Suprapubic skin (tissue), 4 donors: ENCODE measurements at regions not wholly inside any gene's neighbourhood (a gene's known extent, or its start where the extent isn't known, plus 50 kb on each side); places are given as distances from the start of the nearest gene placed in this dataset.

ENCODE experiments used
- DNase-seq, 2 donors: peaks; one replicate each; pipeline ENCODE4 v3.0.0-alpha.2; 2019; ENCODE audit warnings: low spot score in 2 of 2
- H3K27ac ChIP-seq: fragments of 200-600 bp; sonication (generic); one replicate; pipeline ENCODE4 v1.5.1; 2019
- H3K27me3 ChIP-seq: fragments of 200-600 bp; sonication (generic); one replicate; pipeline ENCODE4 v1.5.1; 2019
- H3K36me3 ChIP-seq: fragments of 200-600 bp; sonication (generic); one replicate; pipeline ENCODE4 v1.5.1; 2019
- H3K4me1 ChIP-seq: fragments of 200-600 bp; sonication (generic); one replicate; pipeline ENCODE4 v1.5.1; 2019
- H3K4me3 ChIP-seq: fragments of 200-600 bp; sonication (generic); one replicate; pipeline ENCODE4 v1.5.1; 2019; ENCODE audit warnings: mild to moderate bottlenecking
- H3K9me3 ChIP-seq: fragments of 200-600 bp; sonication (generic); one replicate; pipeline ENCODE4 v1.5.1; 2019
- CTCF ChIP-seq, 2 donors: fragments of 200-600 bp in 1 of 2; fragments of 450-650 bp in 1 of 2; sonication (generic) in 1 of 2; IDR thresholded peaks; one replicate each; pipeline ENCODE4 v1.5.1; 2016 to 2019; ENCODE audit warnings: antibody characterized with exemption in 2 of 2, mild to moderate bottlenecking in 1 of 2, moderate library complexity in 1 of 2
- EP300 ChIP-seq: sonication (generic); formaldehyde crosslinking; IDR thresholded peaks from one replicate; pipeline ENCODE4 v1.6.1; 2017; ENCODE audit warnings: antibody characterized with exemption
- POLR2A ChIP-seq, 2 donors: fragments of 450-650 bp; IDR thresholded peaks; one replicate each; pipeline ENCODE4 v1.6.1; 2017; ENCODE audit warnings: antibody characterized with exemption in 2 of 2, mild to moderate bottlenecking in 2 of 2, moderate library complexity in 2 of 2
- POLR2AphosphoS5 ChIP-seq, 3 donors: sonication (generic); formaldehyde crosslinking; IDR thresholded peaks; one replicate each; pipeline ENCODE4 v1.6.1; 2017; ENCODE audit warnings: antibody characterized with exemption in 3 of 3
- WGBS: methylation state at CpG from one replicate; pipeline ENCODE4 v1.1.5; 2018; 5-methylcytosine and 5-hydroxymethylcytosine counted together

GRCh38 chr12:125312471-125312870, 247.2 kb downstream of the AACS start:
- TF ChIP-seq EP300 (no peak), POLR2AphosphoS5 (IDR thresholded peaks at IDR 0.05) (no peak), CTCF (IDR thresholded peaks at IDR 0.05) (no peak), POLR2A (IDR thresholded peaks at IDR 0.05) (no peak)
- WGBS, result 82% methylated on average over 2 of the region's 3 CpGs

DNA sequence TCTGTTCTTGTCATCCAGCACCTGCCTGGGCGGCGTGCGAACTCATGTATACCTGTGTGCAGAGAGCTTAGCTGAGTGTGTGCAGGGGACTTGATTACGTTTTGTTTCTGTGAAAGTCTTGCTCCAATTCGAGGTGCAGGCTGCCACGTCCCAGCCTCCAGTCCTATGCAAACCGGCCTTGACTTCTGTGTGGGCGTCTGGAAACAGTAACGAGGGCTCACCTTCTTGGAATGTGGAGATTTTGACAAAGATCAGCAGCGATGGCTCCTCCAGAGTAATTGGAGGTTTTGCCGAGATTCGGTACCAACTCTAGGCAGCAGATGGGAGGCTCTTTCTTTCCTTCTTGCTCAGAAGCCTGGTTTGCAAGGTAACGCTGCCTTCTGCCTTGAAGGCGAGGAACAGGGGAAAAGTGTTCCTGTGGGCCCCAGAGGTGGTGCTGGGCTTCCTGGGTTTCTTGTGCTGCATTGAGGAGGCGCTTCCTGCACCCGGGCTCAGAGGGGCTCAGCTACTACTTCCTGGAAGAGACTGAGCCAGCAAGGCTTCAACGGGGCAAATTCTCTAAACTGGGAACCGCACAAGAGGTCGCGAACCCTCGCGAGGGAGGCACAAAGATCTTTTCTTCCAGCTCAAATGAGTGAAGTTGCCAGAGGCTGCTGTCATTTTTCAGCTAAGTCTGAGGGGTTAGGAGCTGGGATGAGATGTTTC, 249.0 kb downstream of the AACS start:
- TF ChIP-seq CTCF (IDR thresholded peaks at IDR 0.05) (no peak), POLR2AphosphoS5 (IDR thresholded peaks at IDR 0.05) (no peak), EP300 (no peak), POLR2A (IDR thresholded peaks at IDR 0.05) (no peak)
- Histone ChIP-seq H3K9me3 (no peaks in the 10 kb centered on the region), H3K27me3 (peaks cover 20% of the 10 kb centered on the region), H3K36me3 (no peaks in the 10 kb centered on the region), H3K27ac (no peak overlapping the region), H3K4me3 (no peak overlapping the region), H3K4me1 (no peaks in the 10 kb centered on the region)
- 33% methylated on average over 20 of the region's 22 CpGs for WGBS
- no peak for DNase-seq

More at GRCh38 chr12:125312471-125312870, 247.2 kb downstream of the AACS start:
- Histone ChIP-seq H3K4me1 (no peaks in the 10 kb centered on the region), H3K27ac (no peak overlapping the region), H3K4me3 (no peak overlapping the region), H3K27me3 (peaks cover 20% of the 10 kb centered on the region), H3K36me3 (no peaks in the 10 kb centered on the region), H3K9me3 (no peaks in the 10 kb centered on the region)
- no peak for DNase-seq

DNA sequence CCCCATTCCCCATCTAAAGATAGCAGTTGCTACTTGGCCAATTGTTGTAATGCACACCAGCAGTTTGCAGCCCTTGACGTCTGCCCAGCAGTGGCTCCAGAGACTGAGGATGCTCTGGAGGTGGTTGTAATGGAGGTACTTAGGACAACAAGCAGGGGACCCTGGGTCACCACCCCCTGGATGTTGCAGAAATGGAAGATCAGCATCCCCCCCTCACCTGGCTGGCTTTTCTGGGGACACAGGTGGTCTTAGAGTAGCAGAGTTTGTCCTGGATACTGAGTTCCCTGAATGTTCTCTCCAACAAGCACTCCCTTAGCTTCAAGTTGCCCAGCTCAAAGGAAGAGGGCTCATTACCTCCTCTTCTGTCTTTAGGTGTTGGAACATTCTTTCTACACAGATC, 250.5 kb downstream of the AACS start:
- no peaks in the 10 kb centered on the region for H3K4me1 ChIP-seq
- WGBS, result no CpG with 5 or more reads among the region's 1 CpG
- no peak overlapping the region for H3K27ac ChIP-seq
- no peak for TF ChIP-seq EP300
- TF ChIP-seq POLR2A (IDR thresholded peaks at IDR 0.05), result no peak
- TF ChIP-seq POLR2AphosphoS5 (IDR thresholded peaks at IDR 0.05), result no peak
- TF ChIP-seq CTCF (IDR thresholded peaks at IDR 0.05), result no peak
- H3K36me3 ChIP-seq, result no peaks in the 10 kb centered on the region
- no peaks in the 10 kb centered on the region for H3K9me3 ChIP-seq
- H3K27me3 ChIP-seq, result peaks cover 20% of the 10 kb centered on the region
- DNase-seq, result no peak
- H3K4me3 ChIP-seq, result no peak overlapping the region

DNA sequence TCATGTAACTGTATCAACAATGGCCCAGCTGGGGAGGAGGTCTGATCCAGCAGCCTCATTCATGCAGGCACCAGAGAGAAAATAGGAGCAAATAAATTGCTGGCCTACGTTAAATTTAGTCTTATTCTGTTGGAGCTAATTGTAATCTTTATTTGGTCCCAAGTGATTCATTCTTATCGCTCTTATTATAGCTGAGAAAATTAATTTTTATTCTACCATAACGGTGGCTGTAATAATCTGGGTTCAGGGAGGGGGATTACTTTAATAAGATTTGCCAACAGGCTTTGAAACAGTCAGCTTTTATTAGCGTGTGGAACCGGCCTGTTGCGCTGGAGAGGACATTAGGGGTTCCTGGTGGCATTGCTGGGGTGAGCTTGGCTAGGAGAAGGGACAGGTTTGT, 254.9 kb downstream of the AACS start:
- no peak for DNase-seq
- Histone ChIP-seq H3K9me3 (no peaks in the 10 kb centered on the region), H3K27ac (no peak overlapping the region), H3K36me3 (no peaks in the 10 kb centered on the region), H3K4me3 (no peak overlapping the region), H3K27me3 (peaks cover 8% of the 10 kb centered on the region), H3K4me1 (no peaks in the 10 kb centered on the region)
- TF ChIP-seq CTCF (IDR thresholded peaks at IDR 0.05) (no peak), EP300 (no peak)
- WGBS, result 90% methylated on average over 6 of the region's 6 CpGs

GRCh38 chr12:125324861-125325490, 259.7 kb downstream of the AACS start:
- no peaks in the 10 kb centered on the region for H3K36me3 ChIP-seq
- no peak overlapping the region for H3K4me3 ChIP-seq
- no peaks in the 10 kb centered on the region for H3K9me3 ChIP-seq
- H3K27me3 ChIP-seq, result peaks cover 18% of the 10 kb centered on the region
- no peak for DNase-seq
- no peaks in the 10 kb centered on the region for H3K4me1 ChIP-seq
- WGBS, result 55% methylated on average over 9 of the region's 9 CpGs
- no peak for TF ChIP-seq POLR2A (IDR thresholded peaks at IDR 0.05)
- no peak for TF ChIP-seq EP300
- TF ChIP-seq CTCF (IDR thresholded peaks at IDR 0.05), result no peak
- TF ChIP-seq POLR2AphosphoS5 (IDR thresholded peaks at IDR 0.05), result no peak
- no peak overlapping the region for H3K27ac ChIP-seq
